Erythroblast (primary cell): ENCODE measurements at regions not wholly inside any gene's neighbourhood (a gene's known extent, or its start where the extent isn't known, plus 50 kb on each side); places are given as distances from the start of the nearest gene placed in this dataset.

Experiments
- GATA1 ChIP-seq: IDR thresholded peaks from 2 replicates; pipeline ENCODE4 v1.6.1; 2011; ENCODE audit warnings: low read depth, mild to moderate bottlenecking, control low read depth, low read length, moderate library complexity
- POLR2A ChIP-seq: IDR thresholded peaks from 2 replicates; pipeline ENCODE4 v1.6.1; 2011; ENCODE audit warnings: mild to moderate bottlenecking, low read length

GRCh38 chr4:82216219-82216618 lies 157.6 kb downstream of the HNRNPD start:
- TF ChIP-seq POLR2A (no peak), GATA1 (no peak)
